GM12878 (cell line): ENCODE measurements at regions not wholly inside any gene's neighbourhood (a gene's known extent, or its start where the extent isn't known, plus 50 kb on each side); places are given as distances from the start of the nearest gene placed in this dataset.
"Not testable (repeated sequence)": the region's sequence is repeated elsewhere in the genome, so short reads cannot be mapped to it uniquely, and the experiment has no call there.

Experiments used
- ATAC-seq: fragments of 200-7000 bp; cut with Tn5 transposase; 3 replicates; pipeline ENCODE4 v1.9.1; 2020; ENCODE audit warnings: mild to moderate bottlenecking, moderate library complexity
- BruUV-seq: library from RNA; stranded (reverse); fragments of 400-500 nt; replicated peaks from 2 replicates; lab custom pipeline; 2021; lab: Mats Ljungman, UMichigan
- CTCF ChIA-PET: fragments of 300-600 bp; sonication (Branson Sonifier 250); formaldehyde crosslinking; extraction: SDS; loops from one replicate; lab custom pipeline; 2021; ENCODE audit warnings: inconsistent platforms; lab: Yijun Ruan, JAX
- POLR2A ChIA-PET: fragments of 350-600 bp; formaldehyde crosslinking; extraction: SDS; loops from one replicate; lab custom pipeline; 2021; ENCODE audit warnings: inconsistent platforms; lab: Charles Lee
- RAD21 ChIA-PET: fragments of 300-600 bp; sonication (Branson Sonifier 250); formaldehyde crosslinking; loops from one replicate; lab custom pipeline; 2023; ENCODE audit warnings: antibody characterized with exemption; ENCODE audit not compliant: unreplicated experiment; lab: Charles Lee
- SMC1A ChIA-PET: fragments of 300-600 bp; sonication (Branson Sonifier 250); formaldehyde crosslinking; loops from one replicate; lab custom pipeline; 2023; ENCODE audit not compliant: unreplicated experiment, uncharacterized antibody; lab: Charles Lee
- DNase-seq: peaks from one replicate; pipeline ENCODE4 v3.0.0-alpha.2; 2011; ENCODE audit warnings: low read depth, low spot score
- FAIRE-seq: peaks from 3 replicates; lab custom pipeline; 2011; peaks lifted over from hg19 to GRCh38; lab: Jason Lieb, UNC
- H2AFZ ChIP-seq: 2 replicates; pipeline ENCODE4 v1.6.0; 2011; ENCODE audit warnings: low read depth, low read length, control low read depth; ENCODE audit not compliant: control insufficient read depth
- H3K27ac ChIP-seq: 2 replicates; pipeline ENCODE4 v1.5.1; 2011; ENCODE audit warnings: control low read depth; ENCODE audit not compliant: control insufficient read depth, insufficient read depth
- H3K27me3 ChIP-seq, 2 experiments: replicated peaks in 1 of 2; 2 replicates each; pipeline versions ENCODE4 v1.6.0 to v1.6.1; 2011; ENCODE audit warnings: low read length in 1 of 2; ENCODE audit not compliant: control insufficient read depth in 2 of 2, insufficient read depth in 2 of 2
- H3K36me3 ChIP-seq, 2 experiments: 2 replicates each; pipeline ENCODE4 v1.5.1; 2011; ENCODE audit warnings: low read length in 1 of 2; ENCODE audit not compliant: control insufficient read depth in 2 of 2, insufficient read depth in 2 of 2
- H3K4me1 ChIP-seq: 2 replicates; pipeline ENCODE4 v1.6.1; 2011; ENCODE audit warnings: mild to moderate bottlenecking, low read length, moderate library complexity, mixed read lengths; ENCODE audit not compliant: control insufficient read depth, insufficient read depth
- H3K4me2 ChIP-seq: 2 replicates; pipeline ENCODE4 v1.6.0; 2011; ENCODE audit warnings: control low read depth; ENCODE audit not compliant: control insufficient read depth, insufficient read depth
- H3K4me3 ChIP-seq: fragments of 200-600 bp; sonication (generic); 2 replicates; pipeline ENCODE4 v1.5.1; 2016
- H3K79me2 ChIP-seq: 2 replicates; pipeline ENCODE4 v1.6.0; 2011; ENCODE audit warnings: low read length; ENCODE audit not compliant: control insufficient read depth, insufficient read depth
- H3K9ac ChIP-seq: 2 replicates; pipeline ENCODE4 v1.8.0; 2011; ENCODE audit warnings: low read length, control low read depth, mixed read lengths; ENCODE audit not compliant: control insufficient read depth, insufficient read depth
- H3K9me3 ChIP-seq: replicated peaks from 3 replicates; pipeline ENCODE4 v1.5.1; 2011; ENCODE audit warnings: mild to moderate bottlenecking, low read length; ENCODE audit not compliant: control insufficient read depth, insufficient read depth
- H4K20me1 ChIP-seq: 2 replicates; pipeline ENCODE4 v1.6.0; 2011; ENCODE audit not compliant: control insufficient read depth, insufficient read depth
- EED ChIP-seq: sonication (generic); IDR thresholded peaks from 2 replicates; pipeline ENCODE4 v1.6.1; 2016; ENCODE audit warnings: antibody characterized with exemption, low read depth
- ESRRA ChIP-seq: IDR thresholded peaks from 2 replicates; pipeline ENCODE4 v1.6.1; 2012; ENCODE audit warnings: mild to moderate bottlenecking, low read length, improper control_type of control experiment
- ETV6 ChIP-seq, 2 experiments: fragments of 450-650 bp in 1 of 2; IDR thresholded peaks in 1 of 2; conservative IDR thresholded peaks in 1 of 2; 2 replicates each; pipeline ENCODE4 v1.6.1; 2014; ENCODE audit warnings: antibody characterized with exemption in 1 of 2, borderline replicate concordance in 1 of 2, low read depth in 1 of 2, mild to moderate bottlenecking in 1 of 2, moderate library complexity in 1 of 2
- FOS ChIP-seq: IDR thresholded peaks from 3 replicates; pipeline ENCODE4 v1.6.1; 2011; ENCODE audit warnings: borderline replicate concordance; ENCODE audit not compliant: insufficient read length; ENCODE audit errors: extremely low read depth
- HDAC2 ChIP-seq: fragments of 200-600 bp; sonication (generic); IDR thresholded peaks from 2 replicates; pipeline ENCODE4 v1.6.1; 2017
- HDGF ChIP-seq: fragments of 450-650 bp; IDR thresholded peaks from 2 replicates; pipeline ENCODE4 v1.6.1; 2016; ENCODE audit warnings: antibody characterized with exemption
- MTA3 ChIP-seq: IDR thresholded peaks from 2 replicates; pipeline ENCODE4 v1.6.1; 2012; ENCODE audit warnings: low read length, inconsistent platforms, borderline replicate concordance
- MXI1 ChIP-seq: fragments of 150-350 bp; IDR thresholded peaks from 2 replicates; pipeline ENCODE4 v1.6.1; 2011; ENCODE audit warnings: low read depth, mild to moderate bottlenecking, inconsistent platforms, low read length, improper control_type of control experiment
- NRF1 ChIP-seq: conservative IDR thresholded peaks from 2 replicates; pipeline ENCODE4 v1.6.1; 2011; ENCODE audit warnings: mild to moderate bottlenecking, low read depth, low read length, improper control_type of control experiment
- SP1 ChIP-seq: IDR thresholded peaks from one replicate; pipeline ENCODE4 v1.6.1; 2011; ENCODE audit warnings: low read depth, low read length
- TAF1 ChIP-seq: IDR thresholded peaks from 2 replicates; pipeline ENCODE4 v1.6.1; 2011; ENCODE audit warnings: mild to moderate bottlenecking, low read depth, low read length, borderline replicate concordance
- TBL1XR1 ChIP-seq: IDR thresholded peaks from 2 replicates; pipeline ENCODE4 v1.6.1; 2012; ENCODE audit warnings: low read depth, low read length, improper control_type of control experiment
- ZBED1 ChIP-seq: IDR thresholded peaks from 2 replicates; pipeline ENCODE4 v1.6.1; 2016; ENCODE audit warnings: borderline replicate concordance
- WGBS: methylation state at CpG from one replicate; pipeline ENCODE4 v1.1.6; 2016; ENCODE audit warnings: low lambda C conversion rate; ENCODE audit not compliant: insufficient replicate concordance, insufficient coverage; ENCODE audit errors: missing lambda C conversion rate; 5-methylcytosine and 5-hydroxymethylcytosine counted together
- in situ Hi-C: fragments of 300-500 bp; cut with MboI; formaldehyde crosslinking; loops from 9 replicates; pipeline ENCODE4 v1.14.3; 2018; ENCODE audit warnings: mixed read lengths
- intact Hi-C: fragments of 100-400 bp; cut with micrococcal nuclease; formaldehyde crosslinking; loops from one replicate; pipeline ENCODE4 v1.14.2; 2022; ENCODE audit not compliant: unreplicated experiment
- TF ChIP-seq, protein P1 (sequence below): fragments of 450-650 bp; IDR thresholded peaks from 2 replicates; pipeline ENCODE4 v1.6.1; 2017; ENCODE audit warnings: low read depth, mild to moderate bottlenecking, moderate library complexity
- TF ChIP-seq, protein P2 (sequence below): fragments of 150-350 bp; IDR thresholded peaks from 2 replicates; pipeline ENCODE4 v1.6.1; 2016; ENCODE audit warnings: low read depth, low read length

GRCh38 chr9:135195975-135196374 is 108.5 kb downstream of the OLFM1 start:
- CTCF ChIA-PET, ATAC-seq, H3K27me3 ChIP-seq, H3K4me2 ChIP-seq, H4K20me1 ChIP-seq, BruUV-seq, H3K4me3 ChIP-seq, H3K79me2 ChIP-seq, H3K9me3 ChIP-seq, intact Hi-C loops, FAIRE-seq, DNase-seq, RAD21 ChIA-PET, SMC1A ChIA-PET, H3K4me1 ChIP-seq, in situ Hi-C loops, POLR2A ChIA-PET, H3K36me3 ChIP-seq, H2AFZ ChIP-seq, H3K9ac ChIP-seq, H3K27ac ChIP-seq: not testable (repeated sequence)
- TF ChIP-seq ETV6 (conservative IDR thresholded peaks at IDR 0.05 in 1 of 2, IDR thresholded peaks at IDR 0.05 in 1 of 2; ENCODE audit: borderline replicate concordance in 1 of 2, low read depth in 1 of 2) = peak in 1 of 2 experiments; percentile 24; a peak in 1 of 4 replicates
- WGBS = 55% methylated on average over 7 of the region's 7 CpGs

- Histone ChIP-seq H3K4me3 (no peak overlapping the region), H4K20me1 (no peaks in the 10 kb centered on the region), H3K9me3 (no peaks in the 10 kb centered on the region; the same call in 2 of the 3 replicates), H3K27ac (no peak overlapping the region), H3K9ac (no peak overlapping the region), H3K4me2 (no peak overlapping the region), H3K27me3 (no peaks in the 10 kb centered on the region; a peak in 1 of 4 replicates), H3K4me1 (no peaks in the 10 kb centered on the region), H3K36me3 (no peaks in the 10 kb centered on the region), H3K79me2 (no peaks in the 10 kb centered on the region), H2AFZ (no peak overlapping the region)
- in situ Hi-C loops (no loop called here), intact Hi-C loops (no loop called here)
- no peak for FAIRE-seq
- ChIA-PET RAD21 (no interaction called here), CTCF (no interaction called here), SMC1A (no interaction called here), POLR2A (no interaction called here)
- ATAC-seq = no peak
- WGBS = no CpG with 5 or more reads among the region's 1 CpG
- no TSS peak for BruUV-seq
- DNase-seq = no peak
- TF ChIP-seq HDAC2 = no peak
- no peak for TF ChIP-seq HDGF
- TF ChIP-seq ESRRA = no peak
- TF ChIP-seq ZBED1 = no peak
- TF ChIP-seq EED = no peak
- TF ChIP-seq, protein P1, sequence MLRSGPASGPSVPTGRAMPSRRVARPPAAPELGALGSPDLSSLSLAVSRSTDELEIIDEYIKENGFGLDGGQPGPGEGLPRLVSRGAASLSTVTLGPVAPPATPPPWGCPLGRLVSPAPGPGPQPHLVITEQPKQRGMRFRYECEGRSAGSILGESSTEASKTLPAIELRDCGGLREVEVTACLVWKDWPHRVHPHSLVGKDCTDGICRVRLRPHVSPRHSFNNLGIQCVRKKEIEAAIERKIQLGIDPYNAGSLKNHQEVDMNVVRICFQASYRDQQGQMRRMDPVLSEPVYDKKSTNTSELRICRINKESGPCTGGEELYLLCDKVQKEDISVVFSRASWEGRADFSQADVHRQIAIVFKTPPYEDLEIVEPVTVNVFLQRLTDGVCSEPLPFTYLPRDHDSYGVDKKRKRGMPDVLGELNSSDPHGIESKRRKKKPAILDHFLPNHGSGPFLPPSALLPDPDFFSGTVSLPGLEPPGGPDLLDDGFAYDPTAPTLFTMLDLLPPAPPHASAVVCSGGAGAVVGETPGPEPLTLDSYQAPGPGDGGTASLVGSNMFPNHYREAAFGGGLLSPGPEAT = no peak
- TF ChIP-seq MXI1 = no peak
- no peak for TF ChIP-seq SP1
- TF ChIP-seq NRF1 = no peak
- no peak for TF ChIP-seq MTA3
- TF ChIP-seq TBL1XR1 = no peak
- TF ChIP-seq, protein P2, sequence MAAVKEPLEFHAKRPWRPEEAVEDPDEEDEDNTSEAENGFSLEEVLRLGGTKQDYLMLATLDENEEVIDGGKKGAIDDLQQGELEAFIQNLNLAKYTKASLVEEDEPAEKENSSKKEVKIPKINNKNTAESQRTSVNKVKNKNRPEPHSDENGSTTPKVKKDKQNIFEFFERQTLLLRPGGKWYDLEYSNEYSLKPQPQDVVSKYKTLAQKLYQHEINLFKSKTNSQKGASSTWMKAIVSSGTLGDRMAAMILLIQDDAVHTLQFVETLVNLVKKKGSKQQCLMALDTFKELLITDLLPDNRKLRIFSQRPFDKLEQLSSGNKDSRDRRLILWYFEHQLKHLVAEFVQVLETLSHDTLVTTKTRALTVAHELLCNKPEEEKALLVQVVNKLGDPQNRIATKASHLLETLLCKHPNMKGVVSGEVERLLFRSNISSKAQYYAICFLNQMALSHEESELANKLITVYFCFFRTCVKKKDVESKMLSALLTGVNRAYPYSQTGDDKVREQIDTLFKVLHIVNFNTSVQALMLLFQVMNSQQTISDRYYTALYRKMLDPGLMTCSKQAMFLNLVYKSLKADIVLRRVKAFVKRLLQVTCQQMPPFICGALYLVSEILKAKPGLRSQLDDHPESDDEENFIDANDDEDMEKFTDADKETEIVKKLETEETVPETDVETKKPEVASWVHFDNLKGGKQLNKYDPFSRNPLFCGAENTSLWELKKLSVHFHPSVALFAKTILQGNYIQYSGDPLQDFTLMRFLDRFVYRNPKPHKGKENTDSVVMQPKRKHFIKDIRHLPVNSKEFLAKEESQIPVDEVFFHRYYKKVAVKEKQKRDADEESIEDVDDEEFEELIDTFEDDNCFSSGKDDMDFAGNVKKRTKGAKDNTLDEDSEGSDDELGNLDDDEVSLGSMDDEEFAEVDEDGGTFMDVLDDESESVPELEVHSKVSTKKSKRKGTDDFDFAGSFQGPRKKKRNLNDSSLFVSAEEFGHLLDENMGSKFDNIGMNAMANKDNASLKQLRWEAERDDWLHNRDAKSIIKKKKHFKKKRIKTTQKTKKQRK = no peak
- TF ChIP-seq TAF1 = no peak
- TF ChIP-seq FOS = no peak
These were observed 109.0 kb downstream of the OLFM1 start for GRCh38 chr9:135196474-135196873.
